ENCODE measurements at regions not wholly inside any gene's neighbourhood (a gene's known extent, or its start where the extent isn't known, plus 50 kb on each side); places are given as distances from the start of the nearest gene placed in this dataset.

GRCh38 chr2:65574993-65575392, 142.6 kb upstream of the SPRED2 start:
- TF ChIP-seq CTCF (IDR thresholded peaks at IDR 0.05) (no peak), POLR2A (IDR thresholded peaks at IDR 0.05) (no peak)
